ENCODE measurements at regions not wholly inside any gene's neighbourhood (a gene's known extent, or its start where the extent isn't known, plus 50 kb on each side); places are given as distances from the start of the nearest gene placed in this dataset.

DNA sequence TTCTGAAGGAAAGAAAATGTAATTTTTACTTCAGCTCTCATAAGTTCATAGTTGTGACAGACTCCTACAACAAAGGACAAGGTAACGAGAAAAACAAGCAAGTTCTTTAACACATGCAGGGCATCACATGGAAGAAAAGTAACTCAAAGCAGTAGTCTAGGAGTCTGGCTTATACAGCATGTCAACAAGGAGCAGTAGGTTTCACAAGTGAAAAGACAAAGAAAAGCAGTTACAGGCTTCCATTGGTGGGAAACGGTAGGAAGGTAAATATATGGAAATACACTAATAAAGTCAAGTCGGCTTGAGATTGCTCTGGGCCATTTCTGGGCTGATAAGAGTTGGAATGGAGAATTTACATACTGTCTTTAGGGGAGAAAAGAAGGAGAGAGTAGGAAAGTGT is 228.4 kb upstream of the ZFP42 start:
- DNase-seq (ENCODE audit: low spot score in 2 of 2), result no peak
- Histone ChIP-seq H3K9me3 (no peaks in the 10 kb centered on the region), H3K27me3 (no peaks in the 10 kb centered on the region), H3K27ac (no peak overlapping the region), H3K36me3 (no peaks in the 10 kb centered on the region), H3K4me1 (no peaks in the 10 kb centered on the region), H3K4me3 (no peak overlapping the region)
- 61% methylated on average over 3 of the region's 3 CpGs for WGBS
- TF ChIP-seq CTCF (IDR thresholded peaks at IDR 0.05) (no peak), POLR2AphosphoS5 (IDR thresholded peaks at IDR 0.05) (no peak), EP300 (IDR thresholded peaks at IDR 0.05) (no peak), POLR2A (IDR thresholded peaks at IDR 0.05) (no peak)

DNA sequence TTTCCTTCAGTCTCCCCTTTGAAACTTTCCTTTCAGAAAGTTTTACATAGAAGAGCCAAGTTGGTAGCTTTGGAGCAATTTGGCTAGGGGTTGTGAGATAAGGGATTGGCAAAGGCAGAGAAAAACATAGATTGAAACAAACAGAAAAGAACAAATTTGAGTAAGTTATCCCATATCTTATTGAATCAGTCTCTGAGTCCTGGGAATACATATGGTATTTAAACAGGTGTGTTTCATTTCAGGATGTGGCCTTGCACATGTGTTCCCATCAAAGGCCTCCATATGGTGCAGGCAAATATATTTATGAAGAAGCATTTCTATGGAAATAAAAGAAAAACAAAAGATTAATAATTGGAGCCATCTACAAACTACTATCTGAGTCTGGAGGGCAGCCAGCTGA is 227.9 kb upstream of the ZFP42 start:
- H3K27me3 ChIP-seq, result no peaks in the 10 kb centered on the region
- no peaks in the 10 kb centered on the region for H3K9me3 ChIP-seq
- TF ChIP-seq POLR2A (IDR thresholded peaks at IDR 0.05) (no peak), POLR2AphosphoS5 (IDR thresholded peaks at IDR 0.05) (no peak), CTCF (IDR thresholded peaks at IDR 0.05) (no peak), EP300 (IDR thresholded peaks at IDR 0.05) (no peak)
- H3K27ac ChIP-seq, result no peak overlapping the region
- H3K36me3 ChIP-seq, result no peaks in the 10 kb centered on the region
- no peak overlapping the region for H3K4me3 ChIP-seq
- DNase-seq (ENCODE audit: low spot score in 2 of 2), result no peak
- H3K4me1 ChIP-seq, result no peaks in the 10 kb centered on the region

- H3K36me3 ChIP-seq, result no peaks in the 10 kb centered on the region
- TF ChIP-seq EP300 (IDR thresholded peaks at IDR 0.05), result no peak
- no peak for TF ChIP-seq CTCF (IDR thresholded peaks at IDR 0.05)
- no peak for TF ChIP-seq POLR2A (IDR thresholded peaks at IDR 0.05)
- no peak for TF ChIP-seq POLR2AphosphoS5 (IDR thresholded peaks at IDR 0.05)
- H3K27me3 ChIP-seq, result no peaks in the 10 kb centered on the region
- H3K27ac ChIP-seq, result no peak overlapping the region
- H3K4me3 ChIP-seq, result no peak overlapping the region
- no peaks in the 10 kb centered on the region for H3K4me1 ChIP-seq
- H3K9me3 ChIP-seq, result no peaks in the 10 kb centered on the region
- DNase-seq (ENCODE audit: low spot score in 2 of 2), result no peak
- 93% methylated on average over 8 of the region's 8 CpGs for WGBS
Observed at GRCh38 chr4:187770345-187770744, 225.2 kb upstream of the ZFP42 start.

DNA sequence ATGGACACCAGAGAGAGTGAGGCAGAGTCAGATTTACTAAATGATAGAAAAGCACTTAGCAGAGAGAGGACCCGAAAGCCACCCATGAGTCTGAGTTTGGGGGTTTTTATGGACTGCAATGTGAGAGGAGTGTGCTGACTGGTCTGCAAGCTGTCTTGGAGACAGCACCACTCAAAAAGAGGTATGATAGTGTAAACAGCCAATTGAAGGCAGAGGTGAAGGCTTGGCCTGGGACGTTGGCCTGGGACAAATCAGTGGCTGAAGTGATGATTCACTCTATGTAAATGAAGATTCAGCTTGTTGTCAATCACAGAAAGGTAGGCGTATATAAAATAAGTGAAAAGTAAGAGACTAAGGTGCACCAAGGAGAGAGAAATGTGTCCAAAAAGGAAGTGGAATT is 217.6 kb upstream of the ZFP42 start:
- WGBS, result 72% methylated on average over 3 of the region's 3 CpGs
- TF ChIP-seq POLR2AphosphoS5 (IDR thresholded peaks at IDR 0.05), result no peak
- TF ChIP-seq POLR2A (IDR thresholded peaks at IDR 0.05), result no peak
- TF ChIP-seq CTCF (IDR thresholded peaks at IDR 0.05), result no peak
- no peak for TF ChIP-seq EP300 (IDR thresholded peaks at IDR 0.05)
- Histone ChIP-seq H3K4me1 (no peaks in the 10 kb centered on the region), H3K36me3 (no peaks in the 10 kb centered on the region), H3K9me3 (no peaks in the 10 kb centered on the region), H3K4me3 (no peak overlapping the region), H3K27ac (no peak overlapping the region), H3K27me3 (no peaks in the 10 kb centered on the region)
- no peak for DNase-seq (ENCODE audit: low spot score in 2 of 2)

GRCh38 chr4:187780070-187780469 is 215.5 kb upstream of the ZFP42 start:
- Histone ChIP-seq H3K4me1 (no peaks in the 10 kb centered on the region), H3K27me3 (no peaks in the 10 kb centered on the region), H3K36me3 (no peaks in the 10 kb centered on the region), H3K9me3 (peaks cover 5% of the 10 kb centered on the region), H3K4me3 (no peak overlapping the region), H3K27ac (no peak overlapping the region)
- no peak for DNase-seq (ENCODE audit: low spot score in 2 of 2)
- TF ChIP-seq EP300 (IDR thresholded peaks at IDR 0.05), result no peak
- no peak for TF ChIP-seq CTCF (IDR thresholded peaks at IDR 0.05)
- TF ChIP-seq POLR2AphosphoS5 (IDR thresholded peaks at IDR 0.05), result no peak
- no peak for TF ChIP-seq POLR2A (IDR thresholded peaks at IDR 0.05)
- 60% methylated on average over 2 of the region's 2 CpGs for WGBS
